Heart left ventricle (tissue), 13 donors: ENCODE measurements at regions not wholly inside any gene's neighbourhood (a gene's known extent, or its start where the extent isn't known, plus 50 kb on each side); places are given as distances from the start of the nearest gene placed in this dataset.

Experiments used
- CTCF ChIP-seq, 12 donors: fragments of 200-600 bp; sonication (generic) in 4 of 12; IDR thresholded peaks; one replicate each; pipeline versions ENCODE4 v1.5.0 to v1.8.0; 2018 to 2022; ENCODE audit warnings: antibody characterized with exemption in 12 of 12, mild to moderate bottlenecking in 5 of 12
- POLR2A ChIP-seq, 2 donors: fragments of 450-650 bp; IDR thresholded peaks; one replicate each; pipeline ENCODE4 v1.6.1; 2017; ENCODE audit warnings: antibody characterized with exemption in 2 of 2, mild to moderate bottlenecking in 2 of 2, moderate library complexity in 2 of 2
- donor health status: ischemic (EF 13 %, LVEDD 7.1; RV severe dilation, severe dysfunction).
- donor health status: DM: no; HTN: yes; CAD: no.
- donor health status: DM: no; HTN: no; CAD: no.
- donor health status: ischemic (EF 25% LVEDD 6.9; RV normal size, moderate dysfunction).
- donor health status: ischemic (EF 25% LVEDD 5.7; RV mildly dilated, moderate dysfunction).
- donor health status: ischemic (EF 35%, LVEDD 5.7; RV mildly dilated, moderate dysfunction).
- donor health status: nonischemic (EF 11% LVEDD 7.7; RV severe dilation, severe dysfunction).
- donor health status: DM: yes; HTN: yes; CAD: no.
- donor health status: PGD.
- donor health status: ischemic (EF 29% LVEDD 5.4; RV normal size, mild dysfunction).
- donor health status: nonischemic (EF 23%, LVEDD 6.1; RV moderate dilation, normal function).

GRCh38 chr11:29750392-29750791 lies 266.4 kb downstream of the KCNA4 start:
- TF ChIP-seq CTCF (IDR thresholded peaks at IDR 0.05) = no peak
- no peak for TF ChIP-seq POLR2A (IDR thresholded peaks at IDR 0.05)
